ENCODE measurements at regions not wholly inside any gene's neighbourhood (a gene's known extent, or its start where the extent isn't known, plus 50 kb on each side); places are given as distances from the start of the nearest gene placed in this dataset.
"Not testable (repeated sequence)": the region's sequence is repeated elsewhere in the genome, so short reads cannot be mapped to it uniquely, and the experiment has no call there.

- DNase-seq, result no peak
Observed at GRCh38 chr3:145649368-145649887, 511.6 kb downstream of the PLOD2 start.

DNA sequence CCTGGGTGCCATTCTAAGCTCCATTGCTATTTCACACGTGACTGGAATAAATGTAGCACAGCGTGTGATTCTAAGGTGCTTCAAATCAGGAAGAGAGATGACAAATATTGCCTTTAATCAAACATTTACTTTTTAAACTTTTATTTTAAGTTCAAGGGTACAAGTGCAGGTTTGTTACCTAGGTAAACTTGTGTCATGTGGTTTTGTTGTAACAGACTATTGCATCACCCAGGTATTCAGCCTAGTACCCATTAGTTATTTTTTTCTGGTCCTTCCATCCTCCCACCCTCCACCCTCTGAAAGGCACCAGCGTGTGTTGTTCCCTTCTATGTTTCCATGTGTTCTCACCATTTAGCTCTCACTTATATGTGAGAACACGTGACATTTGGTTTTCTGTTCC lies 510.8 kb downstream of the PLOD2 start:
- DNase-seq, result no peak

- no peak for DNase-seq
Observed at GRCh38 chr3:145671121-145671520, 489.9 kb downstream of the PLOD2 start.

DNA sequence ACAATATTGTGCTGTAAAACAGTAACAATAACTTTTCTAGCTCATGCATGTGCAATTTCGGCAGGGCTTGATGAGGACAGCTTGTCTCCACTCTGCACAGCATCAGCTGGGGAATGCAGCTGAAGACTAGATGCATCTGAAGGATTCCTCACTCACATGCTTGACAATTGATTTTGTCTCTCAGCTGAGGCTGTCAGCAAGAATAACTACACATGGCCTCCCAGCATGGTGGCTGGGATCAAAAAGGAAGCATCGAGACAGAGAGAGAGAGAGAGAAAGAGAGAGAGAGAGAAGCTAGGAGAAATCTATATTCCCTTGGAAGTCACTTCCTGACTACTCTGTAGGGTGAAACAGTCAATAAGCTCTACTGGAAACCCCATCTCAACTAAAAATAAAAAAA lies 487.1 kb downstream of the PLOD2 start:
- no peak for DNase-seq

DNA sequence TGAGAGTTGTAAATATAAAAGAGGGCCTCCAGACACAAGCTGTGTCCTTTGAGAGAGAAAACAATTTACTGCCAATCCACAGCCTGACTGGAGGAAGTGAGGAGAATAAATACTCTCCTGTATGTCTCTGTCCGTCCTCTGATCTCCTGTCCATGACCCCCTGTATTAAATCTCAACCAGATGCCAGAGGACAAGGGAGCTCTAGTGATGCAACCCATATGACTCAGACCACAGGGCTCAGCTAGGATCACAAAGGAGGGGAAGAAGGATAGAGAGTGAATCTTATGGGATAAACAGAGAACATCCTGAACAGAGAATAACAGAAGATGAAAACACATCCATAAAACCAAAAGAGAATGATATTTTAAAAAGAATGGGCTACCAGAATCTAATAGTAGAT lies 482.6 kb downstream of the PLOD2 start:
- no peak for DNase-seq

DNA sequence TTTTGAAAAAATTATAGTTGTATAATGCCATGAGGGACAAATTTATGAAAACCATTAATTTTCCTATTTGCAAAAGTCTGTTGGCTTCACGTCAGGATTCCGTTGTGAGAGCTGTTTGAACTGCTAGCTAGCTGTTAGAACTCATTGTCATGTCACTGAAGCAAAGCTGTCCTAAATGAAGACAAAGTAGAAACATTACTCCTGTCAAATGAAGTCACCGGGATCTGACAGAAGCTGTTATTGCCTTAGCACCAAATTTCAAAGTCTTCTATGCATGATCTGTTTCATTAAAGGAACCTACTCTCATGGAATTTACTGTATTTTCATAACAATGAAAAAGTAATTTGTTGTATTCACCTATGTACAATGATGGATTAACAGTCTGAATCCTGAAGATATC lies 479.8 kb downstream of the PLOD2 start:
- DNase-seq, result no peak

DNA sequence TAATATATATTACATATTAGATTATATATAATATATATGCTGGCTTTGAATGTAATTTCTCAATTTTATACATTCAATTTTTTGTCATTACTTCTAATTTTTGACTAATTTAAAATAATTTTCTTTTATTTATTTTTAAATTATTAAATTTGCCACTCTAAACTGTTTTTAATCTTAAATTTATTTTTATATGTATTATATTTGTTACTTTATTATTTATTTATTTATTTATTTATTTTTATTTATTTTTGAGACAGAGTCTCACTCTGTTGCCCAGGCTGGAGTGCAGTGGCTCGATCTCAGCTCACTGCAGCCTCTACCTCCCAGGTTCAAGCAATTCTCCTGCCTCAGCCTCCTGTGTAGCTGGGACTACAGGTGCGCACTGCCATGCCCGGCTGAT lies 473.0 kb downstream of the PLOD2 start:
- DNase-seq, result not testable (repeated sequence)

DNA sequence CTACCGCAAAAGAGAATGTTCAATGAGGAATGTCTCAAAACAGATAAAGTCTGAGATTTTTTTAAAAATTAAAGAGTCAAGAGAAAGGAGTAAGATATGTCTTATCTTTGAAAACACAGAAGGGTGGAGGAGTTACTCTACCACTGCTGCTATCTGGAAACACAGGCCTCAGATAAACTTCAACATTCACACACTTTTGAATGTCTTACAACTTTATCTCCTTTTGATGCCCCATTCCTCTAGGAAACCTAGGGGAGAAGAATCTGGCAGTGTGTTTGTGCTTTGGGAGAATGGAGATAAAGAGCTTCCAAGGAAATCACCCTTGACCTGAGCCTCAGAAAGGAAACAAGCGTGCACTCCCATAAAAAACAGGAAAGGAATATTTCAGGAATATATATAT lies 468.2 kb downstream of the PLOD2 start:
- DNase-seq, result no peak

DNA sequence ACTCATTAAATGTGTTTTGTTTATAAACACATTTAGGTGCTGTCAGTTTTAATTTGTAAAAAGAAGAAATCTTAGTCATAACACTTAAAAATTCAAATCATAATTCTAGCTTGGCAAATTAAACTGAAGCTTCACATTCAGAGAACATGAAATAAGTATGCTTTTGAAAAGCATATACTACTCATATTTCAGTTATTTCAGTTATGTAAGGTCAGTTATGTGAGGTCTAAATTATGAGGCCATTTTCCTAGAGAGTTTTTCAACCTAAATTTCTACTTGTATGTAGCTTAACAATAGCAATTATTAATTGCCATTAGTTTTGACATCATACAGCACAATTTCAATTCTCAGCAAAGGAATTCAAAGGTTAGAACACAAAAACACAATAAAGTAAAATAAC lies 465.0 kb downstream of the PLOD2 start:
- DNase-seq, result no peak

DNA sequence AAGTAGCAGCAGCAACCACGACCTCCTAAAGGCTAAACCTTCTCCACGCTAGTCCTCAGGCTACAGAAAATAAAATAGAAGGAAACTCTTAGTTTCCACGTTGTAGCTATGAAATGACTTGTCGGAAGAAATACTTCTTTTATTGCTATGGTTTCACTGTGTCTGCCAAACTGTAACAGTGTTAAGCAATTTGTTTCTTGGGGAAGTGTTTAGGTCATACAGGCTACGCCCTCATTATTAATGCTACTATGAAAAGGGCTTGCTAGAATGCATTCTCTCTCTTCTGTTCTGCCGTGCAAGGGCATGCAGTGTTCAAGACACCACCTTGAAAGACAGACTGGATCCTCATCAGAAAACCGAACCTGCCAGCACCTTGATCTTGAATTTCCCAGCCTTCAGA lies 462.7 kb downstream of the PLOD2 start:
- no peak for DNase-seq

DNA sequence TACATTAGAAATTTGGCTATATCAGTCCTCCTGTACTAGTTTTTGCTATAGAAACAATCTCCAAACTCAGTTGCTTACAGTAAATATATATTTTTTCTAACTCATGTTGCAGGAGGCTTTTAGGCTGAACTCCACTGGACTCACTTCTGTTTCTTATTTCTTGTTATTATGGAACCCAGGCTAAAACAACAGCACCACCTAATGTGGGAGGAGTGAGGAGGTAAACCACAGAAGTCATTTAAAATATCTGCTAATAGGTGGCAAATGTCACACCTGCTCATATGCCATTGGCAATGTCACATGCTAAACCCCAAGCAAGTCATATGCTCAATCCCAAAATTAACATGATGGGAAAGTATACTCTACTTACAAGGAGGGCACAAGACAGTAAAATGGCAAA lies 462.2 kb downstream of the PLOD2 start:
- DNase-seq, result no peak

DNA sequence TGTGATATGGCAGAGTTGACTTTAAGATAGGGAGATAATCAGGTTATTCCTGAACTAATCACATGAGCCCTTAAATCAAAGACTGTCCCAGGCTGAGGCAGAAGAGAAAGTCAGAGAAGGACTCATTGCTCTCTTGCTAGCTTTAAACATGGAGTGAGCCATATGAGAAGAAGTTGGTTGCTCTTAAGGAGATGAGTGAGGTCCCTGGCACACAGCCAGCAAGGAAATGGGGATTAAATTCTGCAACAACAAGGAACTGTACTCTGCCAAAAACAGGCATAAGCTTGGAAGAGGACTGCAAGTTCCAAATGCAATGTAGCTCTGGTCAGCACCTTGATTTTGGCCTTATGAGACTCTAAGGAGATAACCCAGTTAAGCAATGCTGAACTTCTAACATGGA lies 457.0 kb downstream of the PLOD2 start:
- no peak for DNase-seq

GRCh38 chr3:145709779-145710178 lies 451.2 kb downstream of the PLOD2 start:
- DNase-seq, result not testable (repeated sequence)

- DNase-seq, result no peak
Observed at GRCh38 chr3:145716519-145716918, 444.5 kb downstream of the PLOD2 start.

- no peak for DNase-seq
Observed at GRCh38 chr3:145719114-145719513, 441.9 kb downstream of the PLOD2 start.

GRCh38 chr3:145721273-145721805 lies 439.6 kb downstream of the PLOD2 start:
- no peak for DNase-seq

DNA sequence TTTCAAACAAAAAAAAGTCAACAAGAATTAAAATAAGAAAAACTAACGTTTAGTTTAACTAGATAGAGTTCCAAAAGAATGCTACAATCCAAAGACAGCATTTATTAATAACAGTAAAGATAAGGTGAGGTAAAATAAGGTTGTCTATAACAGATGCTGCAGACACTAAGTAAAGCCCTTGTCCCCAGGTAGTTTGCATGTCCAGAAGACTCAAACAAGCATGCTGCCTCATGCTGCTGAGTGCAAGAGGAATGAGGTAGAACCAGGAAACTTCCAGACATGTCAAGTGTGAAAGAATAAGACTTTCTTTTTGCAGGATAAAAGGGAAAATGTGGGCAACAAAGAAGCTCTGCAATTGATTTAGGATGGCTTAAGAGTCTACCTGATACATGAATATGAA lies 439.2 kb downstream of the PLOD2 start:
- DNase-seq, result no peak

- no peak for DNase-seq
Observed at GRCh38 chr3:145727476-145727875, 433.5 kb downstream of the PLOD2 start.

GRCh38 chr3:145735631-145736030 lies 425.4 kb downstream of the PLOD2 start:
- DNase-seq, result no peak

- no peak for DNase-seq
Observed at GRCh38 chr3:145737952-145738351, 423.0 kb downstream of the PLOD2 start.

DNA sequence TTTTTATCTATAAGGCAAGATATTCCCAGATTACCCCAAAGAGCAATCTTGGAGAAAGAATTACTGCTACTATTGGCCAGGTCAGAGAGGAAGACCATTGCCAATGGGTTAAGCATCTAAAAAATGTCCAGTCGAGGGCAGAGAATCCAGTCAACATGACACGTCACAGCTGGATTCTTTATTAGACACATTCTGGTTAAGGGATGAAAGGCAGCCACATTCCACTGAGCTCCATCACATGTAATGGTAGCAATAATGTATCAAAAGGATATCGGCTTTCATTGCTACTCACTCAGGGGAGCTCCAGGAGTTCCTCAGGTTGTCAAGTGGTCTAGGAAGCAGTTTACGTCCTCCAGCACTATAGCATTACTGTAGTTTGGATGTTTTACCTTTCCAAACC lies 421.1 kb downstream of the PLOD2 start:
- no peak for DNase-seq

DNA sequence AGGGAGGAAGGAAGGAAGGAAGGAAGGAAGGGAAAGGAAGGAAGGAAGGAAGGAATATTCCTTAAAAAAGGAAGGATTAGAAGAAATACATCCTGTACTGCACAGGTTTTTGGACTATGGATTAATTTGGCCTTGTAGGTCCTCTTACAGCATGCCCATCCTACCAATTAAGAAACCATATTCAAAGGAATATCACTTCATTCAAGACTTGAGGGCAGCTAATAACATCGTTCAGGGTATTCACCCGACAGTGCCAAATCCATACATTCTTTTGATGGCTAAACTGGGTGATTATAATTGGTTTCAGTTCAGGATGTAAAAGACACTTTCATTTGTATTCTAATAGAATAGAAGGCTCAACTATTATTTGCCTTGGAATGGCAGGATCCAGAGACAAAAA lies 410.3 kb downstream of the PLOD2 start:
- DNase-seq, result no peak

DNA sequence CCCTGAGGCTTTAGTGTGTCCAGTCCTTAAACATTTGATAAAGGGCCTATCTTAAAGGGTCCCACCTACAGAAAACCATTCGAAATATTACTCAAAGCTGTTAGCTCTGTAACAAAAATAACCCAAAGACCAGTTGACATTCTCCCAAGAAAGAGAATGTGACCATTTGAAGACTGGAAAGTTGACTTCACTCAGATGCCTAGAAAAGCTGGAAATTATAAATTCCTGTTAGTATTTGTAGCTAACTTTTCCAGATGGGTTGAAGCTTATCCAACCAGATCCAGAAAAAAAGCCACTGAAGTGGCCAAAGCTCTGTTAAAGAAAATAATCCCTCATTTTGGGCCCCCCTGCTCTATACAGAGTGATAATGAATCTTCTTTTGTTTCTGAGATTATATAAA lies 408.4 kb downstream of the PLOD2 start:
- DNase-seq, result no peak

DNA sequence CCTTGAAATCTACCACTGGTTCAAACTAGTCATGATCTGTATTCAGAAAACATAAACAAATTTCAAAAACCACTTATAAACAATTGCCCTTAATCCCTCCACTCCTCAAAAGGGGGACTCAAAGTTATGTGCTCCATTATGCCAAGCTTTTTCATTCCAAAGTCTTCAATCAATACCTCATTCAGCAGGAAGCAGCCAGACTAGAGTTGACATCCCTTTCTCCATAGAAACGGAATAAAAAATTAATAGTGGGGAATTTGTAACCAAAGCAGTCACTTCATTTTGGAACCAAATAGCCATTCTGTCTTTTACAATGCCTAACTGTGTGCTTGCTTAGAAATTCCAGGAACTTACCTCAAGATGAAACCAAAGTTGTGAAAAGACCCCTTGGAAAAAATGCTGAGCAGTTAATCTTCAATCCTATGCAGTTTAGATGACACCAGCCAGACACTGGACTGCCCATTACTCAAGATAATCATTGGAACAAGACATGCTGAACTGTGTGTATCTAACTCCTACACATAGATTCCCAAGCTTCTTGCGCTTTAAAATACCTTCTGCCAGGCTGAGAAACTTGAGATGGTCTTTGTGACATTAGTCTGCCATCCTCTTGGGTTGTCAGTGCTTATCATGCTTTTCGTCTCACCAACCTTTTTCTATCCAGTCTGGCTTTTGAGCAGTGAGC lies 406.2 kb downstream of the PLOD2 start:
- no peak for DNase-seq

- DNase-seq, result no peak
Observed at GRCh38 chr3:145760036-145760435, 400.9 kb downstream of the PLOD2 start.
